HepG2 (cell line): ENCODE measurements at regions not wholly inside any gene's neighbourhood (a gene's known extent, or its start where the extent isn't known, plus 50 kb on each side); places are given as distances from the start of the nearest gene placed in this dataset.

Experiments used
- BCL3 ChIP-seq: sonication (generic); formaldehyde crosslinking; IDR thresholded peaks from 2 replicates; pipeline ENCODE4 v1.5.1; 2020; ENCODE audit warnings: mild to moderate bottlenecking, missing genetic modification reagents, moderate library complexity
- BRF2 ChIP-seq: sonication (generic); formaldehyde crosslinking; IDR thresholded peaks from 2 replicates; pipeline ENCODE4 v1.8.1; 2022; ENCODE audit warnings: mild to moderate bottlenecking, missing genetic modification reagents
- CBX5 ChIP-seq: sonication (generic); formaldehyde crosslinking; IDR thresholded peaks from 2 replicates; pipeline ENCODE4 v1.4.0; 2020; ENCODE audit warnings: missing genetic modification reagents, borderline replicate concordance
- DPF2 ChIP-seq: sonication (generic); formaldehyde crosslinking; IDR thresholded peaks from 2 replicates; pipeline ENCODE4 v1.4.0; 2020; ENCODE audit warnings: mild to moderate bottlenecking, low read depth, missing genetic modification reagents, borderline replicate concordance
- HIVEP1 ChIP-seq: sonication (generic); formaldehyde crosslinking; IDR thresholded peaks from 2 replicates; pipeline ENCODE4 v1.4.0; 2020; ENCODE audit warnings: mild to moderate bottlenecking, missing genetic modification reagents
- JUND ChIP-seq: sonication (generic); formaldehyde crosslinking; IDR thresholded peaks from 2 replicates; pipeline ENCODE4 v1.8.0; 2022; ENCODE audit warnings: mild to moderate bottlenecking, missing genetic modification reagents
- MIER2 ChIP-seq: IDR thresholded peaks from 2 replicates; pipeline ENCODE4 v1.6.1; 2016; ENCODE audit warnings: missing biosample characterization, missing genetic modification reagents
- PTBP1 ChIP-seq: fragments of 200-400 bp; formaldehyde crosslinking; IDR thresholded peaks from 2 replicates; pipeline ENCODE4 v1.6.1; 2018; ENCODE audit warnings: low read length, low read depth; ENCODE audit not compliant: poor library complexity, severe bottlenecking
- RXRA ChIP-seq: sonication (generic); formaldehyde crosslinking; IDR thresholded peaks from 2 replicates; pipeline ENCODE4 v1.5.1; 2020; ENCODE audit warnings: missing genetic modification reagents
- SETDB1 ChIP-seq: sonication (generic); formaldehyde crosslinking; IDR thresholded peaks from 2 replicates; pipeline ENCODE4 v1.5.1; 2020; ENCODE audit warnings: missing genetic modification reagents, mild to moderate bottlenecking, borderline replicate concordance
- TBL1XR1 ChIP-seq: fragments of 150-350 bp; IDR thresholded peaks from 2 replicates; pipeline ENCODE4 v1.6.1; 2014; ENCODE audit warnings: borderline replicate concordance, low read length; ENCODE audit not compliant: partially characterized antibody
- TCF7 ChIP-seq: sonication (generic); IDR thresholded peaks from 2 replicates; pipeline ENCODE4 v1.6.1; 2016; ENCODE audit warnings: antibody characterized with exemption, low read depth
- ZBTB14 ChIP-seq: sonication (generic); formaldehyde crosslinking; IDR thresholded peaks from 2 replicates; pipeline ENCODE4 v1.4.0; 2020; ENCODE audit warnings: missing genetic modification reagents
- ZMAT5 ChIP-seq: sonication (generic); formaldehyde crosslinking; IDR thresholded peaks from 2 replicates; pipeline ENCODE4 v1.5.0; 2020; ENCODE audit warnings: mild to moderate bottlenecking, low read depth, missing genetic modification reagents, borderline replicate concordance
- ZNF17 ChIP-seq: sonication (generic); formaldehyde crosslinking; IDR thresholded peaks from 2 replicates; pipeline ENCODE4 v1.5.0; 2020; ENCODE audit warnings: mild to moderate bottlenecking, missing genetic modification reagents
- ZNF224 ChIP-seq: sonication (generic); formaldehyde crosslinking; IDR thresholded peaks from 2 replicates; pipeline ENCODE4 v1.5.0; 2020; ENCODE audit warnings: mild to moderate bottlenecking, missing genetic modification reagents
- ZNF30 ChIP-seq: sonication (generic); formaldehyde crosslinking; IDR thresholded peaks from 2 replicates; pipeline ENCODE4 v1.5.0; 2020; ENCODE audit warnings: mild to moderate bottlenecking, missing genetic modification reagents
- ZNF572 ChIP-seq: sonication (generic); formaldehyde crosslinking; IDR thresholded peaks from 2 replicates; pipeline ENCODE4 v1.5.1; 2020; ENCODE audit warnings: mild to moderate bottlenecking, missing genetic modification reagents
- TF ChIP-seq, protein P1 (sequence below): sonication (generic); formaldehyde crosslinking; IDR thresholded peaks from 2 replicates; pipeline ENCODE4 v1.5.1; 2020; ENCODE audit warnings: missing genetic modification reagents, mild to moderate bottlenecking, borderline replicate concordance
- TF ChIP-seq, protein P2 (sequence below): sonication (generic); formaldehyde crosslinking; IDR thresholded peaks from 2 replicates; pipeline ENCODE4; 2020; ENCODE audit warnings: missing genetic modification reagents, mild to moderate bottlenecking, borderline replicate concordance
- TF ChIP-seq, protein P3 (sequence below): sonication (generic); formaldehyde crosslinking; IDR thresholded peaks from 2 replicates; pipeline ENCODE4 v1.8.1; 2022; ENCODE audit warnings: low read depth, mild to moderate bottlenecking, missing genetic modification reagents

DNA sequence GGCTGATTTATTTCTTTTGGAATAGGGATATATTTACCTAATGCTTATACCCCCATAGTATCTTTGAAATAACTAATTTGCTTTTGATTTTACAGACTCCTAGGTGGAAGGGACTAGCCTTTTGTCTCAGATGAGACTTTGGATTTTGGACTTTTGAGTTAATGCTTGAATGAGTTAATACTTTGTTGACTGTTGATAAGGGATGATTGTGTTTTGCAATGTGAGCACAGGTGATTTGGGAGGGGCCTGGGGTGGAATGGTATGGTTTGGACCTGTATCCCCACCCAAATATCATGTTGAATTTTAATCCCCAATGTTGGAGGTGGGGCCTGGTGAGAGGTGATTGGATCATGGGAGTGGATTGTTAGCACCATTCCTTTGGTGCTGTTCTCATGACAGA lies 117.4 kb upstream of the ZC4H2 start (continued):
- no peak for TF ChIP-seq BCL3 (CRISPR knock-in tag)
- no peak for TF ChIP-seq ZBTB14
- TF ChIP-seq MIER2 (CRISPR knock-in tag): no peak
- TF ChIP-seq DPF2 (CRISPR knock-in tag): no peak
- no peak for TF ChIP-seq ZNF572 (CRISPR knock-in tag)
- TF ChIP-seq, protein P1, sequence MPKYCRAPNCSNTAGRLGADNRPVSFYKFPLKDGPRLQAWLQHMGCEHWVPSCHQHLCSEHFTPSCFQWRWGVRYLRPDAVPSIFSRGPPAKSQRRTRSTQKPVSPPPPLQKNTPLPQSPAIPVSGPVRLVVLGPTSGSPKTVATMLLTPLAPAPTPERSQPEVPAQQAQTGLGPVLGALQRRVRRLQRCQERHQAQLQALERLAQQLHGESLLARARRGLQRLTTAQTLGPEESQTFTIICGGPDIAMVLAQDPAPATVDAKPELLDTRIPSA: no peak
- TF ChIP-seq BRF2 (CRISPR knock-in tag): no peak
- no peak for TF ChIP-seq SETDB1 (CRISPR knock-in tag)
- TF ChIP-seq, protein P2, sequence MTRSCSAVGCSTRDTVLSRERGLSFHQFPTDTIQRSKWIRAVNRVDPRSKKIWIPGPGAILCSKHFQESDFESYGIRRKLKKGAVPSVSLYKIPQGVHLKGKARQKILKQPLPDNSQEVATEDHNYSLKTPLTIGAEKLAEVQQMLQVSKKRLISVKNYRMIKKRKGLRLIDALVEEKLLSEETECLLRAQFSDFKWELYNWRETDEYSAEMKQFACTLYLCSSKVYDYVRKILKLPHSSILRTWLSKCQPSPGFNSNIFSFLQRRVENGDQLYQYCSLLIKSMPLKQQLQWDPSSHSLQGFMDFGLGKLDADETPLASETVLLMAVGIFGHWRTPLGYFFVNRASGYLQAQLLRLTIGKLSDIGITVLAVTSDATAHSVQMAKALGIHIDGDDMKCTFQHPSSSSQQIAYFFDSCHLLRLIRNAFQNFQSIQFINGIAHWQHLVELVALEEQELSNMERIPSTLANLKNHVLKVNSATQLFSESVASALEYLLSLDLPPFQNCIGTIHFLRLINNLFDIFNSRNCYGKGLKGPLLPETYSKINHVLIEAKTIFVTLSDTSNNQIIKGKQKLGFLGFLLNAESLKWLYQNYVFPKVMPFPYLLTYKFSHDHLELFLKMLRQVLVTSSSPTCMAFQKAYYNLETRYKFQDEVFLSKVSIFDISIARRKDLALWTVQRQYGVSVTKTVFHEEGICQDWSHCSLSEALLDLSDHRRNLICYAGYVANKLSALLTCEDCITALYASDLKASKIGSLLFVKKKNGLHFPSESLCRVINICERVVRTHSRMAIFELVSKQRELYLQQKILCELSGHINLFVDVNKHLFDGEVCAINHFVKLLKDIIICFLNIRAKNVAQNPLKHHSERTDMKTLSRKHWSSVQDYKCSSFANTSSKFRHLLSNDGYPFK: no peak
- no peak for TF ChIP-seq ZNF30 (CRISPR knock-in tag)
- TF ChIP-seq ZNF224 (CRISPR knock-in tag): no peak
- no peak for TF ChIP-seq ZNF17 (CRISPR knock-in tag)
- no peak for TF ChIP-seq CBX5
- TF ChIP-seq HIVEP1 (CRISPR knock-in tag): no peak
- no peak for TF ChIP-seq TBL1XR1
- no peak for TF ChIP-seq RXRA
- no peak for TF ChIP-seq TCF7
- TF ChIP-seq ZMAT5 (CRISPR knock-in tag): no peak
- TF ChIP-seq PTBP1: no peak
- TF ChIP-seq, protein P3, sequence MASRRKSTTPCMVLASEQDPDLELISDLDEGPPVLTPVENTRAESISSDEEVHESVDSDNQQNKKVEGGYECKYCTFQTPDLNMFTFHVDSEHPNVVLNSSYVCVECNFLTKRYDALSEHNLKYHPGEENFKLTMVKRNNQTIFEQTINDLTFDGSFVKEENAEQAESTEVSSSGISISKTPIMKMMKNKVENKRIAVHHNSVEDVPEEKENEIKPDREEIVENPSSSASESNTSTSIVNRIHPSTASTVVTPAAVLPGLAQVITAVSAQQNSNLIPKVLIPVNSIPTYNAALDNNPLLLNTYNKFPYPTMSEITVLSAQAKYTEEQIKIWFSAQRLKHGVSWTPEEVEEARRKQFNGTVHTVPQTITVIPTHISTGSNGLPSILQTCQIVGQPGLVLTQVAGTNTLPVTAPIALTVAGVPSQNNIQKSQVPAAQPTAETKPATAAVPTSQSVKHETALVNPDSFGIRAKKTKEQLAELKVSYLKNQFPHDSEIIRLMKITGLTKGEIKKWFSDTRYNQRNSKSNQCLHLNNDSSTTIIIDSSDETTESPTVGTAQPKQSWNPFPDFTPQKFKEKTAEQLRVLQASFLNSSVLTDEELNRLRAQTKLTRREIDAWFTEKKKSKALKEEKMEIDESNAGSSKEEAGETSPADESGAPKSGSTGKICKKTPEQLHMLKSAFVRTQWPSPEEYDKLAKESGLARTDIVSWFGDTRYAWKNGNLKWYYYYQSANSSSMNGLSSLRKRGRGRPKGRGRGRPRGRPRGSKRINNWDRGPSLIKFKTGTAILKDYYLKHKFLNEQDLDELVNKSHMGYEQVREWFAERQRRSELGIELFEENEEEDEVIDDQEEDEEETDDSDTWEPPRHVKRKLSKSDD (CRISPR knock-in tag): no peak
- no peak for TF ChIP-seq JUND (CRISPR knock-in tag)
